Aorta (tissue), 5 donors: ENCODE measurements at regions not wholly inside any gene's neighbourhood (a gene's known extent, or its start where the extent isn't known, plus 50 kb on each side); places are given as distances from the start of the nearest gene placed in this dataset.
A peak's percentile ranks its signal among the peaks of the same experiment; 100 is the strongest.

Experiments
- ATAC-seq: fragments of 200-7000 bp; cut with Tn5 transposase; one replicate; pipeline ENCODE4 v1.9.1; 2022; ENCODE audit warnings: moderate library complexity; ENCODE audit not compliant: low FRiP score
- DNase-seq, 2 donors: peaks; one replicate each; pipeline ENCODE4 v3.0.0-alpha.2; 2020
- H3K27ac ChIP-seq, 2 donors: one replicate each; pipeline ENCODE4 v1.5.1; 2013; ENCODE audit warnings: low read length in 2 of 2, mild to moderate bottlenecking in 2 of 2, moderate library complexity in 2 of 2, control low read depth in 1 of 2, inconsistent platforms in 1 of 2, low read depth in 1 of 2
- H3K27me3 ChIP-seq, 2 donors: one replicate each; pipeline ENCODE4 v1.6.1; 2013; ENCODE audit warnings: control low read depth in 1 of 2, low read length in 1 of 2, mild to moderate bottlenecking in 1 of 2, moderate library complexity in 1 of 2; ENCODE audit not compliant: insufficient read depth in 2 of 2, control insufficient read depth in 1 of 2
- H3K36me3 ChIP-seq, 2 donors: one replicate each; pipeline ENCODE4 v1.6.1; 2013; ENCODE audit warnings: control low read depth in 1 of 2, low read length in 1 of 2, mild to moderate bottlenecking in 1 of 2; ENCODE audit not compliant: insufficient read depth in 2 of 2, control insufficient read depth in 1 of 2
- H3K4me1 ChIP-seq, 2 donors: one replicate each; pipeline ENCODE4 v1.6.1; 2013; ENCODE audit warnings: low read length in 2 of 2, control low read depth in 1 of 2, mild to moderate bottlenecking in 1 of 2, moderate library complexity in 1 of 2; ENCODE audit not compliant: insufficient read depth in 2 of 2, control insufficient read depth in 1 of 2
- H3K4me3 ChIP-seq, 2 donors: one replicate each; pipeline ENCODE4 v1.5.1; 2013; ENCODE audit warnings: low read length in 2 of 2, control low read depth in 1 of 2, mild to moderate bottlenecking in 1 of 2
- H3K9me3 ChIP-seq: one replicate; pipeline ENCODE4 v1.6.1; 2013; ENCODE audit warnings: mild to moderate bottlenecking, low read length; ENCODE audit not compliant: control insufficient read depth
- WGBS, 2 donors: extraction: QIAGEN DNeasy Blood & Tissue Kit; methylation state at CpG; one replicate each; pipeline ENCODE4 v1.1.7; 2013; 5-methylcytosine and 5-hydroxymethylcytosine counted together
- intact Hi-C, 2 donors: fragments of 100-400 bp; cut with DNase I; formaldehyde crosslinking; loops; one replicate each; pipeline versions ENCODE4 v1.14.2 to v1.15.0; 2022
- donor health status: healthy with polysubstance abuse.
- donor health status: Bipolar disorder and iron deficiency.
- donor health status: DM: no; HTN: no; CAD: no.
- donor health status: DM: no; HTN: no; CAD: no.
- donor health status: DM: yes; HTN: yes; CAD: no.

DNA sequence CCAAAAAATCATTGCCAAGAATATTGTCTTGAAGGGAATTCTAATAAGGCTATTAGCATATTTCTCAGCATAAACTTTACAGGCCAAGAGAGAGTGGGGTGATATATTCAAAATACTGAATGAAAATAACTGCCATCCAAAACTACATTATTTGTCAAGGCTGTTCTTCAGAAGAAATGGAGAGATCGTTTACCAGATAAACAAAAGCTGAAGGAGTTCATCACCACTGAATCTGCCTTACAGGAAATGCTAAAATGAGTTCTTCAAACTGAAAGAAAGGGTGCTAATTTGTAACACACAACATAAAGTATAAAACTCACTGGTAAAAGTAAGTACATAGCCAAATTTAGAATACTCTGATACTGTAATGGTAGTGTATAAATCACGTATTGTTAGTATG is 517.0 kb downstream of the TENT5A start:
- intact Hi-C loops = no loop called here
- no peaks in the 10 kb centered on the region for H3K27me3 ChIP-seq
- no peaks in the 10 kb centered on the region for H3K4me1 ChIP-seq
- H3K27ac ChIP-seq = no peak overlapping the region
- H3K9me3 ChIP-seq = no peaks in the 10 kb centered on the region
- DNase-seq (no peak), ATAC-seq (no peak)
- no peaks in the 10 kb centered on the region for H3K36me3 ChIP-seq
- no peak overlapping the region for H3K4me3 ChIP-seq
- WGBS, 2 donors = 82 to 86% methylated on average over 2 of the region's 2 CpGs

DNA sequence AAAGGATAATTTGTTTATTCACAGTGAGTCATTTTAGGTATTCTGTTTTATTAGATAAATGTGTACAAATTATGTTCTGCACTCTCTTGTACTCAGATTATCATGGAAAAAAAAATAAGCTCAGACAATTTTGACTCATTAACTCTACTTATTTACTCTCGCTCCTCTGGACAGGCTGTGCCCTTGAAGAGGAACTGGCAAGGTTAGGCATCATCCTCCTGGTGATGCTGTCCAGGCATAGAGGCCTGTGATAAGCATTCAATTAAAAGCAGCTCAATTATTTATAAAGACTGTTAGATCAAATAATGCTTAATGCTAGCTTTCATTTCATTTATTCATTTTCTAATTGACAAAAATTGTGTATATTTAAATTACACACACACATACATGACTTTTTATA is 518.5 kb downstream of the TENT5A start:
- intact Hi-C loops = no loop called here
- Histone ChIP-seq H3K9me3 (no peaks in the 10 kb centered on the region), H3K27me3 (no peaks in the 10 kb centered on the region), H3K27ac (no peak overlapping the region), H3K36me3 (no peaks in the 10 kb centered on the region), H3K4me3 (no peak overlapping the region), H3K4me1 (no peaks in the 10 kb centered on the region)
- WGBS, 2 donors = 92 to 93% methylated on average over 1 of the region's 1 CpG
- no peak for DNase-seq
- ATAC-seq = no peak

DNA sequence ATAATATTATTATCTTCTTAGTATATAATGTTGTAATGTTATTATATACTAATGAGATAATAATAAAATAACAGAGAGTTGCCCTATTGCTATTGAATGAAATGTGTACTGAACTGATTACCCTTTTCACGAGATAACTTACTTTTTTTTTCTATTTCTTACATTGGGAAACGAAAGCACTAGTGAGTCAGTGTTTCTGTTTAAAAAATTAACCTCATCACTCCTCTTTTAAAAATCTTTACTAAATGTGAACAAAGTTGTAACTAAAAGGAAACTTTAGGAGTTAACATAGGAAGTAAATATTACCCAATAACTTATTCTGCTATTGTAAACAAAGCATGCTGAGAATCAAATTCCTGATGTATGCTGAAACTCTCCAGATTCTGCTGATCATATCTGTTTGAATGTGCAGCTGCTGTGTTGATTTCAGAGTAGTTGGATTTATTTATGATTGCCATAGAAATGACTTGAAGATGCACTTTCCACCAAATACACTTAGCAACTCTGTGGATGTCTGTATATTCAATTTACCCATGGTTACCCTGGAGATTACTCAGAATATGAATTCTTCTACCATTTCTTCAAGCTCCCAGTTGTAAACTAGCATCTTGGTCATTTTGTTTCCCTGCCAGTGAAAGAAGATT is 523.4 kb downstream of the TENT5A start:
- 2 to 4% methylated on average over 2 of the region's 2 CpGs for WGBS, 2 donors
- no peak for ATAC-seq
- Histone ChIP-seq H3K27me3 (no peaks in the 10 kb centered on the region), H3K4me1 (no peaks in the 10 kb centered on the region), H3K9me3 (no peaks in the 10 kb centered on the region), H3K4me3 (no peak overlapping the region), H3K36me3 (no peaks in the 10 kb centered on the region), H3K27ac (no peak overlapping the region)
- intact Hi-C loops = no loop called here
- DNase-seq = no peak

DNA sequence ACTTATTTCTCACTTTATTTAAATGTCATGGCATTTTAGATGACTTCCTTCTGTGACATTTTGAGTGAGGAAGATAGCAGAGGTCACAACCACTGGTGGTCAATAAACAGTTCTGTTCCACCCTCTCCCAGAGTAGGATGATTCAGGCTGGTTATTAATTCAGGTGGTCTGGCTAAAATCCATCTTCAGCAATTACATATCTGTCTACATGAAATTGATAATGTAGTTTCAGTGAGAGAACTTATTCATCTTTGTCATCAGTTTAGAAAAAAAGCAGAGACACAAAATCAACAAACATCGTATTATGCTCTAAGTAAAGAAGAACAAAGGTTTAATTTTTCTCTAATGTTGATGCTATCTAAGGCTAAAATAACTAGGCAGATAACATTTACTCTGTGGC is 525.5 kb downstream of the TENT5A start:
- ATAC-seq (no peak), DNase-seq (no peak)
- no peaks in the 10 kb centered on the region for H3K9me3 ChIP-seq
- H3K27me3 ChIP-seq = no peaks in the 10 kb centered on the region
- peaks cover 0 to 3% of the 10 kb centered on the region in 2 donors for H3K4me1 ChIP-seq
- 80 to 84% methylated on average over 1 of the region's 1 CpG for WGBS, 2 donors
- H3K36me3 ChIP-seq = no peaks in the 10 kb centered on the region
- intact Hi-C loops = no loop called here
- no peak overlapping the region for H3K4me3 ChIP-seq
- no peak overlapping the region for H3K27ac ChIP-seq

DNA sequence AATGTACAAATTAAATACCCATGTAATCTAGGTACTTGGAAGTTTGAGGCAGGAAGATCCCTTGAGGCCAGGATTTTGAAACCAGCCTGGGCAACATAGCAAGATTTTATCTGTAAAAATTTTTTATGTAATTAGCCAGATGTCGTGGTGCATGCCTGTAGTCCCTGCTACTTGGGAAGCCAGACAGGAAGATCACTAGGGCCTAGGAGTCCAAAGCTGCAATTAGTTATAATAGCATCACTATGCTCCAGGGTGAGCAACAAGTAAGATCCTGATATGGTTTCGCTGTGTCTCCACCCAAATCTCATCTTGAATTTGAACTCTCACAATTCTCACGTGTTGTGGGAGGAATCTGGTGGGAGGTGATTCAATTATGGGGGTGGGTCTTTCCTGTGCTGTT is 535.8 kb downstream of the TENT5A start:
- no peak overlapping the region for H3K4me3 ChIP-seq
- H3K9me3 ChIP-seq = peaks cover 2% of the 10 kb centered on the region
- H3K27me3 ChIP-seq = no peaks in the 10 kb centered on the region
- DNase-seq = no peak
- H3K36me3 ChIP-seq = no peaks in the 10 kb centered on the region
- no peaks in the 10 kb centered on the region for H3K4me1 ChIP-seq
- no peak overlapping the region for H3K27ac ChIP-seq
- intact Hi-C loops = no loop called here
- 79 to 80% methylated on average over 3 of the region's 3 CpGs for WGBS, 2 donors
- no peak for ATAC-seq

DNA sequence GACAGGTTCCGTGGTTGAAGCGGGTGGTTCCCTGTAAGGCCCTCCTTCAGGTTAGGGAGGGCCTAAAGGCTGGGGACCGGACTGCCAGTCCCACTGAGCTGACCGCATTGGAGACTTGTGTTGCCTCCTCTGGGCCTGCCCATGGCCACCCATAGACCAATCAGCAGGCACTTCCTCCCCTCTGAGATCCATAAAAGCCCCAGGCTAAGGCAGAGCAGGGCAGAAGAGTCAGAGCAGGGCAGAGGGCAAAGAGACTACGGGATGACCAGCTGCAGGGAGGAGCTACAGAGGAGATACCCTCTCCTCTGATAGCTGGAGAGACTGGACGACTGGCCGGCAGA is 537.4 kb downstream of the TENT5A start:
- intact Hi-C loops = no loop called here
- no peak for ATAC-seq

DNA sequence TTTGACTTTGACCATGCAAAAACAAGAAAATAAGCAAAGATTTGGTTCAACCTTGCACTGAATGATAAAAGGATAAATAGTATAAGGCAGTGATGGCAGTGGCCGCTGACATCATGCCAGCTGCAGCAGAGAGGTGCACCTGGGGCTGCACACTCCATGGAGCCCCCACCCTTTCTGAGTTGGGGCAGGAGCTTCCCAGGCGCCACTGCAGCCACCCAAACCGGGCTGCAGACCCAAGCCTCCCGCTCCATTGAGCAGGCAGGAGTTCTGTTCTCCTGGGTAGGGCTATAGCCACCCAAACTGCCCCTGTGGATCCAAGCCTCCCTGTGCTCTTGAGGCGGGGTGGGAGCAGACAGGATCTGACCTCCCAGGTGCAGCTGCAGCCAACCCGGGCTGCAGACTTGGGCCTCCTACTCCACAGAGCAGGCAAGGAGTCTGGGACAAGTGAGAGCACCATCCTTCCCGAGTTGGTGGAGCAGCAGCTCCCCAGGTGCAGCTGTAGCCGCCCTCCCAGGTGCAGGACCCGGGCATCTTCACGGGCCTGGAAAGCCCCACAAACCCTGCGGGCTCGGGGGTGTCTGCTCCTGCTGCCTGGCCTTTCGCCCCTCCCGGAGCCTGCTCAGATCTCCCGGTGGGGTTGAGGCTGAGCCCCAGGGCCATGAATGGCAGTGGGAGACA is 537.9 kb downstream of the TENT5A start:
- DNase-seq = peak in 1 of 2 donors; percentile 51
- 96% methylated on average over 15 of the region's 15 CpGs for WGBS, 2 donors

More for the DNA sequence above, 537.4 kb downstream of the TENT5A start:
- Histone ChIP-seq H3K9me3 (peaks cover 2% of the 10 kb centered on the region), H3K27me3 (no peaks in the 10 kb centered on the region), H3K27ac (no peak overlapping the region), H3K4me1 (no peaks in the 10 kb centered on the region), H3K4me3 (no peak overlapping the region), H3K36me3 (no peaks in the 10 kb centered on the region)
- 93 to 96% methylated on average over 7 of the region's 7 CpGs for WGBS, 2 donors
- DNase-seq = peak in 1 of 2 donors; percentile 15

DNA sequence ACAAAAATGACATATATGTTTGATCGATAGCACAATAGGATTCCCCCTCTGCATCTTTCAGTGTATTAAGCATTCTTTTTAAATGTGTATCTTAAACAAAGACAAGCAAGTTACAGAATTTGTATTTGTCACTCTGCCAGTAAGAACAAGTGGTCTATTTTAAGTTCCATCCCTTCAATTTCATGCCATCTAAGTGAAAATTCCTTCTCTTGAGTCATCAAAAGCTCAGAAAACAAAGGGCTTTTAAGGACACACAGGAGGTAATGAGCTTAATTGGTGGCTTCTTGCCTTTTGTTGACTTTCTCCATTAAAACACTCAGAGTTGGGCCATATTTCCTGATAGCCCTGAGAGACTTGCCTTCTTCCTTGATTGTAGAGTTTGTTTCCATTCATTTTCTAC is 547.8 kb downstream of the TENT5A start:
- Histone ChIP-seq H3K27me3 (no peaks in the 10 kb centered on the region), H3K4me1 (peaks cover 0 to 5% of the 10 kb centered on the region in 2 donors), H3K27ac (no peak overlapping the region), H3K4me3 (no peak overlapping the region), H3K36me3 (no peaks in the 10 kb centered on the region), H3K9me3 (peaks cover 2% of the 10 kb centered on the region)
- DNase-seq = no peak
- intact Hi-C loops = no loop called here
- no peak for ATAC-seq
- 55 to 62% methylated on average over 1 of the region's 1 CpG for whole genome bisulfite sequencing, 2 donors

More for the DNA sequence above, 537.9 kb downstream of the TENT5A start:
- H3K4me1 ChIP-seq = no peaks in the 10 kb centered on the region
- no peaks in the 10 kb centered on the region for H3K36me3 ChIP-seq
- intact Hi-C loops = no loop called here
- no peak for ATAC-seq
- H3K9me3 ChIP-seq = peaks cover 2% of the 10 kb centered on the region
- H3K4me3 ChIP-seq = no peak overlapping the region
- H3K27me3 ChIP-seq = no peaks in the 10 kb centered on the region
- no peak overlapping the region for H3K27ac ChIP-seq

DNA sequence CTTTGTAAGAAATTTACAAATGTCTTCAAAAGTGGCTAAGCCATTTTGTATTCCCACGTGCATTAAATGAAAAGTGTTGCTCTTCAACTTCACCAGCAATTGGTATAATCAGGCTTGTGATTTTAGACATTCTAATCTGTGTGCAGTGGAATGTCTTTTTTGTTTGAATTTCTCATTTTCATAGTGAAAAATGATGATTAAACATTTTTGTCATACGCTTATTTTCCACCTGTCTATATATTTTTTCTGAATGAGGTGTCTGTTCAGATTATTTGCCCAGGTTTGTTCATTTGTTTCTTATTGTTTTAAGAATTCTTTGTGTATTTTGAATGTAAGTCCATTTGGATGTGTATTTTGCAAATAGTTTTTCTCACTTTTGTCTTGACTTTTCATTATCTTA is 558.1 kb downstream of the TENT5A start:
- WGBS, 2 donors = 83 to 85% methylated on average over 2 of the region's 2 CpGs
- Histone ChIP-seq H3K4me1 (no peaks in the 10 kb centered on the region), H3K27me3 (no peaks in the 10 kb centered on the region), H3K9me3 (no peaks in the 10 kb centered on the region), H3K27ac (no peak overlapping the region), H3K4me3 (no peak overlapping the region), H3K36me3 (no peaks in the 10 kb centered on the region)
- intact Hi-C loops = no loop called here
- DNase-seq (no peak), ATAC-seq (no peak)
